ENCODE measurements at regions not wholly inside any gene's neighbourhood (a gene's known extent, or its start where the extent isn't known, plus 50 kb on each side); places are given as distances from the start of the nearest gene placed in this dataset.

GRCh38 chr2:30393510-30393909 is 53.5 kb upstream of the LCLAT1 start:
- TF ChIP-seq TEAD4 (IDR thresholded peaks at IDR 0.05) (no peak), USF1 (IDR thresholded peaks at IDR 0.05) (no peak), RAD21 (IDR thresholded peaks at IDR 0.05; ENCODE audit: low read depth) (no peak), MAX (IDR thresholded peaks at IDR 0.05) (no peak), EP300 (IDR thresholded peaks at IDR 0.05; ENCODE audit: borderline replicate concordance) (no peak), EGR1 (IDR thresholded peaks at IDR 0.05) (no peak), REST (IDR thresholded peaks at IDR 0.05; ENCODE audit: low read depth) (no peak), CREB1 (IDR thresholded peaks at IDR 0.05; ENCODE audit: low read depth) (no peak), FOXM1 (IDR thresholded peaks at IDR 0.05; ENCODE audit: borderline replicate concordance, low read depth) (no peak), YY1 (IDR thresholded peaks at IDR 0.05; ENCODE audit: low read depth) (no peak), NFIC (IDR thresholded peaks at IDR 0.05) (no peak), CEBPB (IDR thresholded peaks at IDR 0.05) (no peak)
